Hepatocyte (in vitro differentiated cells): ENCODE measurements at regions not wholly inside any gene's neighbourhood (a gene's known extent, or its start where the extent isn't known, plus 50 kb on each side); places are given as distances from the start of the nearest gene placed in this dataset.
"Not testable (repeated sequence)": the region's sequence is repeated elsewhere in the genome, so short reads cannot be mapped to it uniquely, and the experiment has no call there.

Experiments used
- CTCF ChIP-seq: fragments of 200-600 bp; sonication (generic); IDR thresholded peaks from 2 replicates; pipeline ENCODE4 v1.5.1; 2016; ENCODE audit warnings: antibody characterized with exemption, mild to moderate bottlenecking; ENCODE audit not compliant: poor library complexity
- EZH2 ChIP-seq: fragments of 200-600 bp; sonication (generic); IDR thresholded peaks from 2 replicates; pipeline ENCODE4 v1.6.1; 2016; ENCODE audit warnings: antibody characterized with exemption, mild to moderate bottlenecking, borderline replicate concordance
- EZH2phosphoT487 ChIP-seq: fragments of 200-600 bp; sonication (generic); IDR thresholded peaks from one replicate; pipeline ENCODE4 v1.6.1; 2018; ENCODE audit warnings: antibody characterized with exemption, mild to moderate bottlenecking, low read depth, moderate library complexity; ENCODE audit not compliant: unreplicated experiment, severe bottlenecking

GRCh38 chr16:29196746-29197145 is 209.8 kb downstream of the NPIPB11 start:
- TF ChIP-seq CTCF, EZH2, EZH2phosphoT487: not testable (repeated sequence)
